Prostate gland (tissue), 2 donors: ENCODE measurements at regions not wholly inside any gene's neighbourhood (a gene's known extent, or its start where the extent isn't known, plus 50 kb on each side); places are given as distances from the start of the nearest gene placed in this dataset.

ENCODE experiments used
- DNase-seq: peaks from one replicate; pipeline ENCODE4 v3.0.0-alpha.2; 2019; ENCODE audit warnings: low spot score
- H3K27ac ChIP-seq, 2 donors: fragments of 200-600 bp; sonication (generic); 2 replicates each; pipeline ENCODE4 v1.5.1; 2017 to 2019
- H3K27me3 ChIP-seq: fragments of 200-600 bp; sonication (generic); replicated peaks from 2 replicates; pipeline ENCODE4 v1.5.1; 2019; ENCODE audit not compliant: insufficient read depth
- H3K36me3 ChIP-seq, 2 donors: fragments of 200-600 bp; sonication (generic); 1 replicate in 1 of 2; 2 replicates in 1 of 2; pipeline versions ENCODE4 v1.5.1 to v1.8.1; 2017 to 2019
- H3K4me1 ChIP-seq: fragments of 200-600 bp; sonication (generic); replicated peaks from 2 replicates; pipeline ENCODE4 v1.5.1; 2019
- H3K4me3 ChIP-seq, 2 donors: fragments of 200-600 bp; sonication (generic); 2 replicates each; pipeline ENCODE4 v1.5.1; 2017 to 2019
- H3K9me3 ChIP-seq: fragments of 200-600 bp; sonication (generic); 2 replicates; pipeline ENCODE4 v1.5.1; 2017
- CTCF ChIP-seq, 4 experiments: fragments of 200-600 bp in 2 of 4; fragments of 450-650 bp in 2 of 4; sonication (generic) in 2 of 4; IDR thresholded peaks; 1 replicate in 3 of 4; 2 replicates in 1 of 4; pipeline ENCODE4 v1.5.1; 2016 to 2019; ENCODE audit warnings: antibody characterized with exemption in 4 of 4, mild to moderate bottlenecking in 2 of 4, moderate library complexity in 2 of 4
- POLR2A ChIP-seq: fragments of 450-650 bp; IDR thresholded peaks from one replicate; pipeline ENCODE4 v1.6.1; 2016; ENCODE audit warnings: antibody characterized with exemption, mild to moderate bottlenecking
- POLR2AphosphoS5 ChIP-seq: sonication (generic); formaldehyde crosslinking; IDR thresholded peaks from one replicate; pipeline ENCODE4 v1.6.1; 2017; ENCODE audit warnings: antibody characterized with exemption
- WGBS: methylation state at CpG from one replicate; pipeline ENCODE4 v1.1.5; 2018; 5-methylcytosine and 5-hydroxymethylcytosine counted together
- intact Hi-C: fragments of 100-400 bp; cut with DNase I; formaldehyde crosslinking; loops from one replicate; pipeline ENCODE4 v1.14.2; 2022

GRCh38 chr16:26708428-26708827 lies 358.3 kb upstream of the C16orf82 start:
- 85% methylated on average over 2 of the region's 2 CpGs for WGBS
- H3K4me3 ChIP-seq, result no peak overlapping the region
- H3K9me3 ChIP-seq, result no peaks in the 10 kb centered on the region
- DNase-seq, result no peak
- H3K27ac ChIP-seq, result no peak overlapping the region
- intact Hi-C loops, result no loop called here
- no peak for TF ChIP-seq POLR2A
- no peak for TF ChIP-seq CTCF (IDR thresholded peaks at IDR 0.05)
- TF ChIP-seq POLR2AphosphoS5, result no peak
- no peaks in the 10 kb centered on the region for H3K36me3 ChIP-seq
- no peaks in the 10 kb centered on the region for H3K4me1 ChIP-seq
- no peaks in the 10 kb centered on the region for H3K27me3 ChIP-seq

GRCh38 chr16:26709175-26709574 lies 357.6 kb upstream of the C16orf82 start:
- DNase-seq, result no peak
- WGBS, result 72% methylated on average over 6 of the region's 6 CpGs
- intact Hi-C loops, result no loop called here

GRCh38 chr16:26709754-26710153 lies 357.0 kb upstream of the C16orf82 start:
- 89% methylated on average over 2 of the region's 2 CpGs for WGBS
- DNase-seq, result no peak
- no peak overlapping the region for H3K27ac ChIP-seq

More at GRCh38 chr16:26709175-26709574, 357.6 kb upstream of the C16orf82 start:
- TF ChIP-seq POLR2AphosphoS5 (no peak), CTCF (IDR thresholded peaks at IDR 0.05) (no peak), POLR2A (no peak)
- Histone ChIP-seq H3K9me3 (no peaks in the 10 kb centered on the region), H3K4me1 (no peaks in the 10 kb centered on the region), H3K36me3 (no peaks in the 10 kb centered on the region), H3K4me3 (no peak overlapping the region), H3K27ac (no peak overlapping the region), H3K27me3 (no peaks in the 10 kb centered on the region)

GRCh38 chr16:26710450-26710849 lies 356.3 kb upstream of the C16orf82 start:
- no peak for TF ChIP-seq CTCF (IDR thresholded peaks at IDR 0.05)
- TF ChIP-seq POLR2AphosphoS5, result no peak
- TF ChIP-seq POLR2A, result no peak
- Histone ChIP-seq H3K9me3 (no peaks in the 10 kb centered on the region), H3K27me3 (no peaks in the 10 kb centered on the region), H3K4me3 (no peak overlapping the region), H3K4me1 (no peaks in the 10 kb centered on the region), H3K36me3 (no peaks in the 10 kb centered on the region), H3K27ac (no peak overlapping the region)
- intact Hi-C loops, result no loop called here
- no peak for DNase-seq
- 14% methylated on average over 4 of the region's 4 CpGs for WGBS

More at GRCh38 chr16:26709754-26710153, 357.0 kb upstream of the C16orf82 start:
- H3K9me3 ChIP-seq, result no peaks in the 10 kb centered on the region
- intact Hi-C loops, result no loop called here
- no peaks in the 10 kb centered on the region for H3K4me1 ChIP-seq
- H3K4me3 ChIP-seq, result no peak overlapping the region
- TF ChIP-seq POLR2AphosphoS5 (no peak), CTCF (IDR thresholded peaks at IDR 0.05) (no peak), POLR2A (no peak)
- no peaks in the 10 kb centered on the region for H3K27me3 ChIP-seq
- no peaks in the 10 kb centered on the region for H3K36me3 ChIP-seq

GRCh38 chr16:26712876-26713275 lies 353.9 kb upstream of the C16orf82 start:
- Histone ChIP-seq H3K27me3 (no peaks in the 10 kb centered on the region), H3K27ac (no peak overlapping the region), H3K4me1 (no peaks in the 10 kb centered on the region), H3K9me3 (no peaks in the 10 kb centered on the region), H3K36me3 (no peaks in the 10 kb centered on the region), H3K4me3 (no peak overlapping the region)
- DNase-seq, result no peak
- WGBS, result 55% methylated on average over 6 of the region's 6 CpGs
- TF ChIP-seq POLR2A (no peak), POLR2AphosphoS5 (no peak), CTCF (IDR thresholded peaks at IDR 0.05) (no peak)
- intact Hi-C loops, result no loop called here
